ENCODE measurements at regions not wholly inside any gene's neighbourhood (a gene's known extent, or its start where the extent isn't known, plus 50 kb on each side); places are given as distances from the start of the nearest gene placed in this dataset.

- Histone ChIP-seq H3K4me2 (ENCODE audit: low read depth, low read length, poor library complexity, severe bottlenecking) (no peak overlapping the region), H3K9me3 (ENCODE audit: insufficient read depth, low read length) (no peaks in the 10 kb centered on the region), H4K20me1 (ENCODE audit: low read depth, low read length) (no peaks in the 10 kb centered on the region), H3K4me3 (ENCODE audit: insufficient read depth, low read length, poor library complexity, severe bottlenecking) (no peak overlapping the region), H3K27me3 (ENCODE audit: low read length) (no peaks in the 10 kb centered on the region), H3K9me2 (replicated peaks; ENCODE audit: insufficient read depth, low read length) (no peaks in the 10 kb centered on the region), H3K9ac (ENCODE audit: low read length) (no peak overlapping the region), H3K27ac (ENCODE audit: low read depth, low read length) (no peak overlapping the region), H3K36me3 (ENCODE audit: low read length) (no peaks in the 10 kb centered on the region), H3K79me2 (ENCODE audit: insufficient read depth, low read length) (no peaks in the 10 kb centered on the region), H2AFZ (ENCODE audit: low read depth, low read length, severe bottlenecking) (no peak overlapping the region), H3F3A (ENCODE audit: insufficient read depth) (no peaks in the 10 kb centered on the region)
- TF ChIP-seq EZH2phosphoT487 (conservative IDR thresholded peaks at IDR 0.05; ENCODE audit: low read length), result no peak
- TF ChIP-seq, protein P1, sequence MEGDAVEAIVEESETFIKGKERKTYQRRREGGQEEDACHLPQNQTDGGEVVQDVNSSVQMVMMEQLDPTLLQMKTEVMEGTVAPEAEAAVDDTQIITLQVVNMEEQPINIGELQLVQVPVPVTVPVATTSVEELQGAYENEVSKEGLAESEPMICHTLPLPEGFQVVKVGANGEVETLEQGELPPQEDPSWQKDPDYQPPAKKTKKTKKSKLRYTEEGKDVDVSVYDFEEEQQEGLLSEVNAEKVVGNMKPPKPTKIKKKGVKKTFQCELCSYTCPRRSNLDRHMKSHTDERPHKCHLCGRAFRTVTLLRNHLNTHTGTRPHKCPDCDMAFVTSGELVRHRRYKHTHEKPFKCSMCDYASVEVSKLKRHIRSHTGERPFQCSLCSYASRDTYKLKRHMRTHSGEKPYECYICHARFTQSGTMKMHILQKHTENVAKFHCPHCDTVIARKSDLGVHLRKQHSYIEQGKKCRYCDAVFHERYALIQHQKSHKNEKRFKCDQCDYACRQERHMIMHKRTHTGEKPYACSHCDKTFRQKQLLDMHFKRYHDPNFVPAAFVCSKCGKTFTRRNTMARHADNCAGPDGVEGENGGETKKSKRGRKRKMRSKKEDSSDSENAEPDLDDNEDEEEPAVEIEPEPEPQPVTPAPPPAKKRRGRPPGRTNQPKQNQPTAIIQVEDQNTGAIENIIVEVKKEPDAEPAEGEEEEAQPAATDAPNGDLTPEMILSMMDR (IDR thresholded peaks at IDR 0.05; ENCODE audit: insufficient read depth, low read length, poor library complexity, severe bottlenecking), result no peak
Measured at GRCh38 chr2:15996536-15997423, 56.4 kb downstream of the MYCN start.
